SK-N-SH treated with all-trans-retinoic acid at 6 μM for 48 hours (cell line): ENCODE measurements at regions not wholly inside any gene's neighbourhood (a gene's known extent, or its start where the extent isn't known, plus 50 kb on each side); places are given as distances from the start of the nearest gene placed in this dataset.

Experiments used
- RARB ChIP-seq: fragments of 250-450 bp; sonication (Bioruptor Pico); IDR thresholded peaks from 2 replicates; pipeline ENCODE4 v1.8.0; 2021; ENCODE audit warnings: mild to moderate bottlenecking, moderate library complexity
- TF ChIP-seq, protein P1 (sequence below): fragments of 250-450 bp; sonication (Bioruptor Pico); IDR thresholded peaks from 2 replicates; pipeline ENCODE4 v1.5.1; 2020; ENCODE audit warnings: low read depth, mild to moderate bottlenecking, moderate library complexity
- TF ChIP-seq, protein P2 (sequence below): fragments of 250-450 bp; sonication (Bioruptor Pico); IDR thresholded peaks from 2 replicates; pipeline ENCODE4 v1.8.0; 2020; ENCODE audit warnings: mild to moderate bottlenecking, moderate library complexity, borderline replicate concordance

DNA sequence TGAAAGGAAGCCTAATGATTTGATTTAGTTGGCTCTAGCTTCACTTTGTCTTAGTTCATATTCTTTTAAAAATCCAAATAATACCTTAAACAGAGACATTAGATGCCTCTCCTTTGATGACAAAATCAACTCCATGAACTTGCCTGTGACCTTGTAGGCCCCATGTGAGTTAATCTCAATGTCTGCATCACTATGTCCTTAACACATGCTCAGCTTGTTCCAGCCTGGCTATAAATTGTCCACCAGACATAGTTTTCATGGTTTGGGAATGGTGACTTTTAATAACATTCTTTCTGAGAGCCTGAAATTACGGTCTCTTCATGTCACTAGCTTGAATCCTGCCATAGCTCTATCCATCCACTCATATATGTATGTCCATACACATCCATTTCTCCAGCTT lies 656.3 kb upstream of the IGFBP3 start:
- TF ChIP-seq RARB (CRISPR knock-in tag) = no peak
- TF ChIP-seq, protein P1, sequence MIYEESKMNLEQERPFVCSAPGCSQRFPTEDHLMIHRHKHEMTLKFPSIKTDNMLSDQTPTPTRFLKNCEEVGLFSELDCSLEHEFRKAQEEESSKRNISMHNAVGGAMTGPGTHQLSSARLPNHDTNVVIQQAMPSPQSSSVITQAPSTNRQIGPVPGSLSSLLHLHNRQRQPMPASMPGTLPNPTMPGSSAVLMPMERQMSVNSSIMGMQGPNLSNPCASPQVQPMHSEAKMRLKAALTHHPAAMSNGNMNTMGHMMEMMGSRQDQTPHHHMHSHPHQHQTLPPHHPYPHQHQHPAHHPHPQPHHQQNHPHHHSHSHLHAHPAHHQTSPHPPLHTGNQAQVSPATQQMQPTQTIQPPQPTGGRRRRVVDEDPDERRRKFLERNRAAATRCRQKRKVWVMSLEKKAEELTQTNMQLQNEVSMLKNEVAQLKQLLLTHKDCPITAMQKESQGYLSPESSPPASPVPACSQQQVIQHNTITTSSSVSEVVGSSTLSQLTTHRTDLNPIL = no peak
- TF ChIP-seq, protein P2, sequence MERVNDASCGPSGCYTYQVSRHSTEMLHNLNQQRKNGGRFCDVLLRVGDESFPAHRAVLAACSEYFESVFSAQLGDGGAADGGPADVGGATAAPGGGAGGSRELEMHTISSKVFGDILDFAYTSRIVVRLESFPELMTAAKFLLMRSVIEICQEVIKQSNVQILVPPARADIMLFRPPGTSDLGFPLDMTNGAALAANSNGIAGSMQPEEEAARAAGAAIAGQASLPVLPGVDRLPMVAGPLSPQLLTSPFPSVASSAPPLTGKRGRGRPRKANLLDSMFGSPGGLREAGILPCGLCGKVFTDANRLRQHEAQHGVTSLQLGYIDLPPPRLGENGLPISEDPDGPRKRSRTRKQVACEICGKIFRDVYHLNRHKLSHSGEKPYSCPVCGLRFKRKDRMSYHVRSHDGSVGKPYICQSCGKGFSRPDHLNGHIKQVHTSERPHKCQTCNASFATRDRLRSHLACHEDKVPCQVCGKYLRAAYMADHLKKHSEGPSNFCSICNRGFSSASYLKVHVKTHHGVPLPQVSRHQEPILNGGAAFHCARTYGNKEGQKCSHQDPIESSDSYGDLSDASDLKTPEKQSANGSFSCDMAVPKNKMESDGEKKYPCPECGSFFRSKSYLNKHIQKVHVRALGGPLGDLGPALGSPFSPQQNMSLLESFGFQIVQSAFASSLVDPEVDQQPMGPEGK (CRISPR knock-in tag) = no peak
